IPS-18a (cell line): ENCODE measurements at regions not wholly inside any gene's neighbourhood (a gene's known extent, or its start where the extent isn't known, plus 50 kb on each side); places are given as distances from the start of the nearest gene placed in this dataset.

Experiments used
- H3K27ac ChIP-seq: one replicate; pipeline ENCODE4 v1.5.1; 2013; ENCODE audit warnings: low read length
- H3K27me3 ChIP-seq: one replicate; pipeline ENCODE4 v1.6.1; 2013; ENCODE audit warnings: mild to moderate bottlenecking, low read length; ENCODE audit not compliant: control insufficient read depth, insufficient read depth
- H3K36me3 ChIP-seq: one replicate; pipeline ENCODE4 v1.6.1; 2013; ENCODE audit warnings: low read depth, low read length; ENCODE audit not compliant: control insufficient read depth
- H3K4me1 ChIP-seq: one replicate; pipeline ENCODE4 v1.6.1; 2013; ENCODE audit warnings: low read depth, low read length; ENCODE audit not compliant: control insufficient read depth
- H3K4me3 ChIP-seq: one replicate; pipeline ENCODE4 v1.5.1; 2013; ENCODE audit warnings: low read length
- H3K9ac ChIP-seq: one replicate; pipeline ENCODE4 v1.6.1; 2013; ENCODE audit warnings: mild to moderate bottlenecking, low read length, moderate library complexity
- H3K9me3 ChIP-seq: one replicate; pipeline ENCODE4 v1.6.1; 2013; ENCODE audit warnings: low read depth, low read length; ENCODE audit not compliant: control insufficient read depth

DNA sequence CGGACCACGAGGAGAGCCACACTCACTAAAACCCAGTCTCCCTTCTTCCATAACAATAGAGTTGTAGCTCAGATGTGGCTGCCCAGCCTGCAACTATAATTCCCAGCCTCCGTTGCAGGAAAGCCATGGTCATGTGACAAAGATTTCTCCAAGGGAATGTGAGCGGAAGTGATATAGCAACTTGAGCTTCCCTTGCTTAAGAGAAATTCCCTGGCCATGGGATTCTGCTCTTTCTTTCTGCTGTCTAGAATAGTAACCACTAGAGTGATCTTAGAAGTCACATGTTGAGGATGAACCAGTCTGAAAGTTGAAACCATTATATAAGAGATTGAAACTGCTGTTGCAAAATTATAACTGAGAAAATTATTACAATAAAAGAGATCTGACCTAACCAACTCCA lies 86.4 kb upstream of the MED14 start:
- no peak overlapping the region for H3K27ac ChIP-seq
- no peaks in the 10 kb centered on the region for H3K9me3 ChIP-seq
- H3K4me1 ChIP-seq = peaks cover 8% of the 10 kb centered on the region
- H3K9ac ChIP-seq = no peak overlapping the region
- H3K27me3 ChIP-seq = no peaks in the 10 kb centered on the region
- no peak overlapping the region for H3K4me3 ChIP-seq
- H3K36me3 ChIP-seq = no peaks in the 10 kb centered on the region

DNA sequence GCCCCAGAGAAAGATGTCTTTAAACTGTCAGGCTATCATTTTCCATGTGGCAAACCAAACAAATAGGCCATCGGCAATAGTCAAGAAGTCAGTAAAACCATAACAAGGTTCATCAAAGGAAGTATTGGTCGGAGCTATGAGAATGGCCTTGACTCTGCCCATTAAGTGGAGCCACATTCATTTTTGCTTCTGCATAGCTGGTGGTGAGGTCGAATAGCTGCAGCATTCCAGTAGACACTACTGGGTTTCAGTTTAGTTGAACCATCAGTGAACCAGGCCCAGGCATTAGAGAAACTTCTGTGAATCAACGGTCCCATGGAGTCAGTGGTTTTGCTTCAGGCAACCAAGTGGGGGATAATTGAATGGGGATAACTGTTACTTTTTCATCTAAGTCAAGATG lies 92.0 kb upstream of the MED14 start:
- Histone ChIP-seq H3K9ac (no peak overlapping the region), H3K9me3 (no peaks in the 10 kb centered on the region), H3K27ac (no peak overlapping the region), H3K4me3 (no peak overlapping the region), H3K4me1 (no peaks in the 10 kb centered on the region), H3K36me3 (no peaks in the 10 kb centered on the region), H3K27me3 (no peaks in the 10 kb centered on the region)

DNA sequence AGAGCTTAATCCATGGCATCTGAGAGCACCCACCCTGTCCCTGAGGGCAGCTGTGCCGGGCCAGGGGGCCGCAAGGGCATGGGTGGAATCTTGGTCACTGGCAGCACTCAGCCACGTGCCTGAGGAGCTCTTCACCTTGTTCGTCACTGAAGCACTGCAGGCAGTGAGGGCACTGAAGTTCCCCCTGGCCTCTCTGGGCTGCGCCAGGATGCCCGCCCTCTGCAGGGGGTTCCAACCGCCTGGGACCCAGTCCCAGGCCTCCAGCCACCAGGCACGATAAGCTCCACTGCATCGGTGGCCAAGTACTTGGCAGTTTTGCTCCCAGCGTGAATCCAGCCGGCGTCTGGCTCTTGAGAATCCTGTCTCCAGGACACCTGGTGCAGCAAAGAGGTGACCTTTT lies 96.4 kb upstream of the MED14 start:
- Histone ChIP-seq H3K4me1 (no peaks in the 10 kb centered on the region), H3K27ac (no peak overlapping the region), H3K9me3 (no peaks in the 10 kb centered on the region), H3K9ac (no peak overlapping the region), H3K36me3 (no peaks in the 10 kb centered on the region), H3K27me3 (no peaks in the 10 kb centered on the region), H3K4me3 (no peak overlapping the region)

DNA sequence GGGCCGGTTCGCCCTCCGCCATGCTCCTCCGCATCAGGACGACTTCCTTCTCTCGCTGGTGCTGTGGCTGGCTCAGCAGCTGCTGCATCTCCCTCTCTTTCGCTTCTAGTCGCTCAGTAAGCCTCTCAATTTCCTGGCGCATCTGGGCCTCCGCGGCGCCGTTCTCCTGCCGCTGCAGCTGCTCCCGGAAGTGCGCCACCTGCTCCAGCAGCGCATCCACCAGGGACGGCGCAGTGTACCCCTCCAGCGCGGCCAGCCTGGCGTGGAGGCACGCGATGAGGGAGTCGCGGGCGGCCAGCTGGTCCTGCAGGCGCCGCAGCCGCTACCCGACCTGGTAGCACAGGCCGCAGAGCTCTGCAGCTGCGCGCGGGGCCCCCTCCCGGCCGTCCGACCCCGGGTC lies 97.4 kb upstream of the MED14 start:
- H3K36me3 ChIP-seq = no peaks in the 10 kb centered on the region
- no peak overlapping the region for H3K9ac ChIP-seq
- H3K27me3 ChIP-seq = no peaks in the 10 kb centered on the region
- no peak overlapping the region for H3K27ac ChIP-seq
- H3K4me3 ChIP-seq = no peak overlapping the region
- H3K9me3 ChIP-seq = no peaks in the 10 kb centered on the region
- H3K4me1 ChIP-seq = no peaks in the 10 kb centered on the region

DNA sequence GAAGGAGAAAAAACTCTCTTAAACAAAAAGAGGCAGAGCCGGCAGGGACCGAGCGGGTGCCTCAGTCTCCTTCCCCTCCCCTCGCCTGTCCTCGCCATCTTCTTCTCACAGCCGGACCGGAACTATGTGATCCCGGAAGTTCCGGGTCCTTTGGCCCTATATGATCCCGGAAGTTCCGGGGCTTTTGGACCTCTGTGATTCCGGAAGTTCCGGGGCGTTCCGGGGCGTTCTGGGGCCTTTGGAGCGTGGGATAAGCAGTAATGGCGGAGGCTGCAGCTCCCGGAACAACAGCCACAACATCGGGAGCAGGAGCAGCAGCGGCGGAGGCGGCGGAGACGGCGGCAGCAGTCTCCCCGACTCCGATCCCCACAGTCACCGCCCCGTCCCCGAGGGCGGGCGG lies 98.9 kb upstream of the MED14 start:
- Histone ChIP-seq H3K4me3 (no peak overlapping the region), H3K27ac (no peak overlapping the region), H3K4me1 (no peaks in the 10 kb centered on the region), H3K9me3 (no peaks in the 10 kb centered on the region), H3K36me3 (no peaks in the 10 kb centered on the region), H3K9ac (no peak overlapping the region), H3K27me3 (no peaks in the 10 kb centered on the region)

DNA sequence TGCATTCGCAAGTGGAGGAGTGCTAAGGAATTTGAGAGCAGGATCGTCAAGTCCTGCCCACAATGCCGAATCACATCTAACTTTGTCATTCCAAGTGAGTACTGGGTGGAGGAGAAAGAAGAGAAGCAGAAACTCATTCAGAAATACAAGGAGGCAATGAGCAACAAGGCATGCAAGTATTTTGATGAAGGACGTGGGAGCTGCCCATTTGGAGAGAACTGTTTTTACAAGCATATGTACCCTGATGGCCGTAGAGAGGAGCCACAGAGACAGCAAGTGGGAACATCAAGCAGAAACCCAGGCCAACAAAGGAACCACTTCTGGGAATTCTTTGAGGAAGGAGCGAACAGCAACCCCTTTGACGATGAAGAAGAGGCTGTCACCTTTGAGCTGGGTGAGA lies 100.2 kb upstream of the MED14 start:
- no peak overlapping the region for H3K9ac ChIP-seq
- H3K27ac ChIP-seq = no peak overlapping the region
- no peaks in the 10 kb centered on the region for H3K27me3 ChIP-seq
- peaks cover 3% of the 10 kb centered on the region for H3K9me3 ChIP-seq
- no peak overlapping the region for H3K4me3 ChIP-seq
- H3K4me1 ChIP-seq = no peaks in the 10 kb centered on the region
- no peaks in the 10 kb centered on the region for H3K36me3 ChIP-seq

DNA sequence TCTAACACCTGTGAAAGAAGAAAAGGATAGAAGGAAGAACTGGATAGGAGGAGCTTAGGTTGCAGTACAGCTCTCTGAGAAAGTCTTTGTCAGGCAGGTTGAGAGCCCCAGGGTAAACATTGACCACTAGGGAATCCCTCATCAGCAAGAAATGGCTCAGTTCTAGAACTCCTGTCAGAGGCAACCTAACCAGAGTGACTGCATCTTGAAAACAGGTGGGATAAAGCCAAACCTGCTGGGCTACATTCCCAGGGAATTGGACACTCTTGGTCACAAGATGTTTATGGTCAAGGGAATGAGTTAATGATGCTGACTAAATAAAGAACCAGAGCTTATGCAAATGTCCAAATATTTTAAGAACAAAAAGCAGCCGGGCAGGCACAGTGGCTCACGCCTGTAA lies 108.3 kb upstream of the MED14 start:
- Histone ChIP-seq H3K9me3 (peaks cover 19% of the 10 kb centered on the region), H3K36me3 (no peaks in the 10 kb centered on the region), H3K4me3 (no peak overlapping the region), H3K27ac (no peak overlapping the region), H3K4me1 (peaks cover 33% of the 10 kb centered on the region), H3K9ac (no peak overlapping the region), H3K27me3 (no peaks in the 10 kb centered on the region)

DNA sequence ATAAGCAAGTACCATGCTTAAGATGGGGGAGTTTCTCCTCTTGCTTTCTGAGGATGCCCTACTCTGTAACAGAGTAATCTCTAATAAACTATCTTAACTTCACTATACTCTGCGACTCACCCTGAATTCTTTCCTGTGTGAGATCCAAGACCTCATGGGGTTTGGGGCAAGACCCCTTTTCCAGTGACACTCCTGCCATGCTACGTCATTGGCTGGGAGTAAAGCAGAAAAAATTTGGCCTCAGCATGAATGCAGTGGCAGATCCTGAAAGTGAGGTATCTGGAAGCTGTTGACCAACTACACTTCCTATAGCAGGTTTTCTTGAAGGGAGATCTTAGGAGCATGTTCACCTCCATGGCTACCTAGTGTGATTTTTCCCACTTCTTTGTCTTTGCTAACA lies 109.1 kb upstream of the MED14 start:
- Histone ChIP-seq H3K36me3 (no peaks in the 10 kb centered on the region), H3K27ac (peak overlapping the region; percentile 92), H3K4me3 (peak overlapping the region; percentile 46), H3K27me3 (no peaks in the 10 kb centered on the region), H3K9ac (peak overlapping the region; percentile 71), H3K4me1 (peaks cover 33% of the 10 kb centered on the region), H3K9me3 (peaks cover 19% of the 10 kb centered on the region)

DNA sequence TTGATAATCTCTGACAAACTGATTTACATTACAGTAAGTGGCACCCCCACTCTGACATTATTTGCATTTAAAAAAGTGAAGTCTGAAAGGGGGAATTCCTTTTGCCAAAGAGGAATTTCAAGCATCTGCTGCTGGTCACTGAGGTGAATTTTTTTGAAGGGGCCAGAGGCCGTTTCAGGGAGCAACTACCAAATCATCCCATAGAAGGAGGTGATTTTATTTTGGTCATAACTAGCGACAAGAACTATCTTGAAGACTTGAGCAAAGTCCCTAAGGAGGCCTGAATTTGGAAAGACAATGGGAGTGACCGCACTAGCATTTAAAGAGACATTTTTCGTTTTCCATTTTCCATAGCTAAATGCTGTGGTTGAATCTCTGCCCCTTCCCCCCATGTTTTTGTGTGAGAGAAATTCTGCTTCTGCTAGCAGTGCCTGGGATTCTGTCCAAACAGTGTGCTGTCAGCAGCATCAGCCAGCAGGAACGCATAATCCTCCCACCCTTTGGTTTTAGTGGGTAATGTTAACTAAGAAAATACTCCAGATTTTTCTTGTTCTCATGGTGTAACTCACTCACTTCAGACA lies 110.1 kb upstream of the MED14 start:
- H3K4me3 ChIP-seq = peak overlapping the region; percentile 46
- H3K9ac ChIP-seq = peak overlapping the region; percentile 71
- no peaks in the 10 kb centered on the region for H3K27me3 ChIP-seq
- H3K4me1 ChIP-seq = peaks cover 33% of the 10 kb centered on the region
- peak overlapping the region; percentile 92 for H3K27ac ChIP-seq
- peaks cover 16% of the 10 kb centered on the region for H3K9me3 ChIP-seq
- H3K36me3 ChIP-seq = no peaks in the 10 kb centered on the region

DNA sequence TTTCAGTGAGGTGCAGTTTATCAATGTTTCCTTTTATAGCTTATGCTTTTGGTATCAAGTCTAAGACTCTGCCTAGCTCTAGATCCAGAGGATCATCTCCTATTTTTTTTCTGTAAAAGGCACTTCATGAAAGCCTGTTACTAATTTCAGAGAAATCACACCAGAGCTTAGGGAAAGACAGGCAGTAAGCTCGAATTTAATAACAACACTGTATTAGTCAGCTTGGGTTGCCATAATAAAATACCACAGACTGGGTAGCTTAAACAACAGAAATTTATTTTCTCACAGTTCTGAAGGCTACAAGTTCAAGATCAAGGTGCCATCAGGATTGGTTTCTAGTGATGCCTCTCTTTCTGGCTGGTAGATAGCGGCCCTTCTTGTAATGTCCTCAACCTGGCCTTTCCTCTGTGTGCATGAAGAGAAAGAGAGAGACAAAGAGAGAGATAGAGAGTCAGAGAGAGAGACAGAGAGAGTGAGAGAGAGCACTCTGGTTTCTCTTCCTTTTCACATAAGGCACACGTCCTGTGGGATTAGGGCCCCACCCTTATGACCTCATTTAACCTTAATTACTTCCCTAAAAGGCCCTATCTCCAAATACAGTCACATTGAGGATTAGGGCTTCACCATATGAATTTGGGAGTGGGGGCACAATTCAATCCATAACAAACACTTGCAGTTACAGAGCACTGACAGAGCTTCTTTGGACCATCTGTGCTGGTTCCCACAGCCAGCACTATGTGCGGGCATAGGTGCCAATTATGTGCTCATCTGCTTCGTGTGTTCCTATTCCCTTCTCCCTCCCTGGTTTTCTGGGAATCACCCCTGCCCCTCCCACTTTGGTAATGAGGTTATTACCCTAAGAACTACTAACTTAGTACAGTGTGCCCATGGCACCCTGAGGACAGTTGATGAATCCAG lies 114.8 kb upstream of the MED14 start:
- Histone ChIP-seq H3K4me3 (no peak overlapping the region), H3K36me3 (no peaks in the 10 kb centered on the region), H3K9ac (no peak overlapping the region), H3K9me3 (no peaks in the 10 kb centered on the region), H3K27me3 (no peaks in the 10 kb centered on the region), H3K27ac (no peak overlapping the region), H3K4me1 (peaks cover 51% of the 10 kb centered on the region)

DNA sequence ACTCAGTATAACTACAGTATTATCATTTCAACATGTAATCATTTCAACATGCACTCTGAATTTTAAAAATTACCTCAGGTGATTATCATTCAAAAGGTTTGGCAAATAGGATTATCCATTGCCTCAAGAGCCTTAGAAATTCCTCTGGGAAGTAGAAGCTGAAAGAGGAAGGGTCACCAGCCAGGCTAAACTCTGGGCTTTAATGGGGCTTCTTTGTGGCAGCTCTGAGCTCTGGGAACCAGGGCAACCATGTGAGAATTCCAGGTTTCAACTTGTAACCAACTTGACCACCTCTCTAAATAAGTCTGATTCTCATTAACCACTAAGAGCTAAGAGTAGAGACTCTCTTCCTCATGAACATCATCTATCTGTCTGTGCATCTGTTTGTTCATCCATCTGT lies 117.2 kb upstream of the MED14 start:
- Histone ChIP-seq H3K27ac (peak overlapping the region; percentile 82), H3K9me3 (no peaks in the 10 kb centered on the region), H3K36me3 (no peaks in the 10 kb centered on the region), H3K27me3 (no peaks in the 10 kb centered on the region), H3K9ac (peak overlapping the region; percentile 41), H3K4me3 (peak overlapping the region; percentile 29), H3K4me1 (peaks cover 34% of the 10 kb centered on the region)
